HEK293 (cell line): ENCODE measurements at regions not wholly inside any gene's neighbourhood (a gene's known extent, or its start where the extent isn't known, plus 50 kb on each side); places are given as distances from the start of the nearest gene placed in this dataset.
A peak's percentile ranks its signal among the peaks of the same experiment; 100 is the strongest.

Experiments used
- CTCF ChIA-PET: fragments of 350-600 bp; formaldehyde crosslinking; extraction: SDS; loops from one replicate; lab custom pipeline; 2021; ENCODE audit warnings: antibody characterized with exemption; lab: Yijun Ruan, JAX
- POLR2A ChIA-PET: fragments of 300-600 bp; formaldehyde crosslinking; extraction: SDS; loops from one replicate; lab custom pipeline; 2020; ENCODE audit warnings: antibody characterized with exemption, inconsistent platforms; lab: Yijun Ruan, JAX
- H3K27ac ChIP-seq: fragments of 200-500 bp; sonication (Bioruptor generic); 2 replicates; pipeline ENCODE4 v1.5.1; 2014; ENCODE audit warnings: low read depth, low read length, control low read depth, inconsistent platforms; ENCODE audit errors: extremely low read depth
- H3K36me3 ChIP-seq, 2 experiments: fragments of 200-500 bp in 1 of 2; sonication (Bioruptor generic) in 1 of 2; 1 replicate in 1 of 2; 2 replicates in 1 of 2; pipeline ENCODE4 v1.5.1; 2014 to 2017; ENCODE audit warnings: inconsistent platforms in 2 of 2, low read length in 2 of 2; ENCODE audit not compliant: control insufficient read depth in 2 of 2, insufficient read depth in 1 of 2
- H3K4me1 ChIP-seq: fragments of 200-500 bp; sonication (Bioruptor generic); 2 replicates; pipeline ENCODE4 v1.5.1; 2014; ENCODE audit warnings: mild to moderate bottlenecking, low read length, inconsistent platforms; ENCODE audit not compliant: control insufficient read depth, insufficient read depth
- H3K4me3 ChIP-seq: 2 replicates; pipeline ENCODE4 v1.5.1; 2011; ENCODE audit warnings: low read depth, mild to moderate bottlenecking, control low read depth, low read length, moderate library complexity
- H3K9me3 ChIP-seq: fragments of 200-500 bp; sonication (Bioruptor generic); 2 replicates; pipeline ENCODE4 v1.5.1; 2014; ENCODE audit warnings: low read depth, low read length, inconsistent platforms; ENCODE audit not compliant: control insufficient read depth, insufficient read depth
- AEBP2 ChIP-seq: fragments of 450-650 bp; formaldehyde crosslinking; IDR thresholded peaks from 2 replicates; pipeline ENCODE4 v1.5.1; 2016; ENCODE audit warnings: missing biosample characterization, missing genetic modification characterization, borderline replicate concordance
- EGR2 ChIP-seq: fragments of 450-650 bp; formaldehyde crosslinking; IDR thresholded peaks from 2 replicates; pipeline ENCODE4 v1.5.1; 2016; ENCODE audit warnings: low read depth, missing biosample characterization, missing genetic modification characterization
- FEZF1 ChIP-seq: fragments of 450-650 bp; formaldehyde crosslinking; IDR thresholded peaks from 2 replicates; pipeline ENCODE4 v1.5.1; 2016; ENCODE audit warnings: missing biosample characterization, missing genetic modification characterization
- IKZF3 ChIP-seq: fragments of 450-650 bp; IDR thresholded peaks from 2 replicates; pipeline ENCODE4 v1.5.0; 2018; ENCODE audit warnings: missing biosample characterization, mild to moderate bottlenecking, missing genetic modification characterization, moderate library complexity
- INSM2 ChIP-seq: fragments of 450-650 bp; formaldehyde crosslinking; IDR thresholded peaks from 2 replicates; pipeline ENCODE4 v1.5.1; 2016; ENCODE audit warnings: missing biosample characterization, missing genetic modification characterization
- PRDM1 ChIP-seq: fragments of 450-650 bp; formaldehyde crosslinking; IDR thresholded peaks from 2 replicates; pipeline ENCODE4; 2016; ENCODE audit warnings: missing biosample characterization, missing genetic modification characterization
- PRDM2 ChIP-seq: fragments of 450-650 bp; formaldehyde crosslinking; IDR thresholded peaks from 2 replicates; pipeline ENCODE4 v1.5.1; 2016; ENCODE audit warnings: missing biosample characterization, missing genetic modification characterization, borderline replicate concordance
- RBAK ChIP-seq: fragments of 450-650 bp; formaldehyde crosslinking; IDR thresholded peaks from 2 replicates; pipeline ENCODE4 v1.5.1; 2016; ENCODE audit warnings: missing biosample characterization, missing genetic modification characterization
- SP2 ChIP-seq: fragments of 450-650 bp; formaldehyde crosslinking; IDR thresholded peaks from 2 replicates; pipeline ENCODE4 v1.5.1; 2016; ENCODE audit warnings: missing biosample characterization, missing genetic modification characterization
- ZIC2 ChIP-seq: fragments of 450-650 bp; formaldehyde crosslinking; IDR thresholded peaks from 2 replicates; pipeline ENCODE4 v1.5.1; 2016; ENCODE audit warnings: missing biosample characterization, missing genetic modification characterization
- ZNF146 ChIP-seq: fragments of 450-650 bp; formaldehyde crosslinking; IDR thresholded peaks from 2 replicates; pipeline ENCODE4 v1.5.1; 2016; ENCODE audit warnings: missing biosample characterization, missing genetic modification characterization
- ZNF155 ChIP-seq: fragments of 450-650 bp; formaldehyde crosslinking; IDR thresholded peaks from 2 replicates; pipeline ENCODE4 v1.5.1; 2016; ENCODE audit warnings: missing biosample characterization, missing genetic modification characterization
- ZNF248 ChIP-seq: fragments of 450-650 bp; formaldehyde crosslinking; IDR thresholded peaks from 2 replicates; pipeline ENCODE4 v1.5.1; 2017; ENCODE audit warnings: missing biosample characterization, missing genetic modification characterization
- ZNF341 ChIP-seq: fragments of 450-650 bp; formaldehyde crosslinking; IDR thresholded peaks from 2 replicates; pipeline ENCODE4; 2016; ENCODE audit warnings: low read depth, missing biosample characterization, missing genetic modification characterization
- ZNF350 ChIP-seq: fragments of 450-650 bp; formaldehyde crosslinking; IDR thresholded peaks from 2 replicates; pipeline ENCODE4 v1.5.0; 2017; ENCODE audit warnings: missing biosample characterization, mild to moderate bottlenecking, missing genetic modification characterization
- ZNF362 ChIP-seq: fragments of 450-650 bp; formaldehyde crosslinking; IDR thresholded peaks from 2 replicates; pipeline ENCODE4 v1.5.1; 2016; ENCODE audit warnings: missing biosample characterization, missing genetic modification characterization
- ZNF391 ChIP-seq: fragments of 450-650 bp; formaldehyde crosslinking; IDR thresholded peaks from 2 replicates; pipeline ENCODE4 v1.5.1; 2016; ENCODE audit warnings: low read depth, missing biosample characterization, missing genetic modification characterization, borderline replicate concordance
- ZNF660 ChIP-seq: fragments of 450-650 bp; IDR thresholded peaks from 2 replicates; pipeline ENCODE4 v1.5.1; 2018; ENCODE audit warnings: missing biosample characterization, mild to moderate bottlenecking, missing genetic modification characterization
- ZNF76 ChIP-seq: fragments of 450-650 bp; formaldehyde crosslinking; IDR thresholded peaks from 2 replicates; pipeline ENCODE4; 2016; ENCODE audit warnings: low read depth, missing biosample characterization, missing genetic modification characterization, borderline replicate concordance
- ZSCAN5A ChIP-seq: fragments of 450-650 bp; formaldehyde crosslinking; IDR thresholded peaks from 2 replicates; pipeline ENCODE4 v1.5.1; 2016; ENCODE audit warnings: missing biosample characterization, missing genetic modification characterization

GRCh38 chr5:56359809-56360685, 126.9 kb upstream of the ANKRD55 start (continued):
- TF ChIP-seq AEBP2, result no peak
- TF ChIP-seq ZNF341 (tag by site-specific recombination), result no peak
- TF ChIP-seq RBAK (tag by site-specific recombination), result no peak

GRCh38 chr5:56358703-56359681, 125.9 kb upstream of the ANKRD55 start:
- Histone ChIP-seq H3K9me3 (no peaks in the 10 kb centered on the region), H3K27ac (no peak overlapping the region), H3K4me3 (no peak overlapping the region), H3K4me1 (peaks cover 8% of the 10 kb centered on the region; the same call in 1 of the 2 replicates), H3K36me3 (no peaks in the 10 kb centered on the region)
- ChIA-PET CTCF (interaction anchor here (0.7 kb wide), 1 partner anchor 24 kb away, joined by 3 read pairs; no protein-coding TSS in a partner anchor), POLR2A (no interaction called here)
- TF ChIP-seq INSM2 (tag by site-specific recombination) (no peak), ZNF248 (no peak), ZNF146 (tag by site-specific recombination) (no peak), ZNF391 (tag by site-specific recombination) (no peak), ZSCAN5A (tag by site-specific recombination) (no peak), ZNF76 (tag by site-specific recombination) (no peak), ZNF350 (no peak), ZNF660 (tag by site-specific recombination) (no peak), PRDM1 (tag by site-specific recombination) (0 out of 2 replicates have a peak, but pooled peaks have one; percentile 13), IKZF3 (tag by site-specific recombination) (no peak), SP2 (tag by site-specific recombination) (no peak), EGR2 (tag by site-specific recombination) (peak; percentile 67; the same call in 1 of the 2 replicates), PRDM2 (tag by site-specific recombination) (no peak), ZNF155 (tag by site-specific recombination) (no peak), FEZF1 (tag by site-specific recombination) (no peak), ZIC2 (peak; percentile 46), ZNF362 (tag by site-specific recombination) (no peak)
